SK-N-MC (cell line): ENCODE measurements at regions not wholly inside any gene's neighbourhood (a gene's known extent, or its start where the extent isn't known, plus 50 kb on each side); places are given as distances from the start of the nearest gene placed in this dataset.

Source experiments
- DNase-seq: peaks from one replicate; pipeline ENCODE4 v3.0.0-alpha.2; 2011; ENCODE audit warnings: low read depth, low spot score
- H3K27ac ChIP-seq: fragments of 200-600 bp; sonication (generic); 2 replicates; pipeline ENCODE4 v1.5.1; 2016; ENCODE audit warnings: mixed run types
- H3K36me3 ChIP-seq: fragments of 200-600 bp; sonication (generic); 2 replicates; pipeline ENCODE4 v1.6.1; 2017; ENCODE audit warnings: antibody characterized with exemption, low read length, mixed read lengths; ENCODE audit not compliant: insufficient read depth
- H3K4me3 ChIP-seq: fragments of 200-600 bp; sonication (generic); 2 replicates; pipeline ENCODE4 v1.5.1; 2016
- H3K9ac ChIP-seq: fragments of 200-600 bp; sonication (generic); 2 replicates; pipeline ENCODE4 v1.8.0; 2017; ENCODE audit warnings: mixed run types, mixed read lengths; ENCODE audit not compliant: insufficient read length
- H3K9me3 ChIP-seq: fragments of 200-600 bp; sonication (generic); 2 replicates; pipeline ENCODE4 v1.6.1; 2017; ENCODE audit warnings: low read depth, mild to moderate bottlenecking, antibody characterized with exemption, low read length, moderate library complexity, mixed read lengths
- EZH2 ChIP-seq: fragments of 200-600 bp; sonication (generic); IDR thresholded peaks from one replicate; pipeline ENCODE4 v1.6.1; 2017; ENCODE audit warnings: antibody characterized with exemption
- FOXP2 ChIP-seq: optimal IDR thresholded peaks from 2 replicates; pipeline ENCODE3; 2011; ENCODE audit warnings: mild to moderate bottlenecking, moderate library complexity; ENCODE audit not compliant: insufficient read depth; ENCODE audit errors: extremely low read length, control extremely low read depth
- POLR2AphosphoS5 ChIP-seq: IDR thresholded peaks from 2 replicates; pipeline ENCODE4 v1.6.1; 2012; ENCODE audit warnings: mild to moderate bottlenecking, low read depth, low read length, borderline replicate concordance

DNA sequence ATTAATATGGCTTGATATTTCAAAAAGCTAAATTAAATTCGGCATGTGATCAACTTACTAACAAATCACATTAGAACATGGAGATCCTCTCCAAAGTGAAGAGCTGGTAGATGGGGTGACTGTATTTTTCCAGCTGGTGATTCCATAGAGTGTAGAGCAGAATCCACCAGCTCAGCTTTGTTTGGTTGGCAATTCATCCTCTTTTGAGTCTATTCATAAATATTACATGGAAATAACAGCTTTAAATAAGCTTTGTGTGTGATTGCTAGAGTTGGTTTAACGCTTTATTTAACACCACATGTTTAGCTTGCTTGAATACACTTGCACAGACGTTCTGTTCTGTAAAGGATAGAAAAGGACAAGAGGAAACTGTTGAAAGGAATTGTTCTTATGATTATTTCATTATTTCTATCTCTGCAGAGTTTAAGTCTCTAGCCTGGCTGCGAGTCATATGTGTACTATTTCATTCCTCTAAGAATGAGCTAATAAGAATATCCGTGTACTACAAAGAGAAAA is 738.3 kb upstream of the KIRREL3 start:
- DNase-seq, result no peak

DNA sequence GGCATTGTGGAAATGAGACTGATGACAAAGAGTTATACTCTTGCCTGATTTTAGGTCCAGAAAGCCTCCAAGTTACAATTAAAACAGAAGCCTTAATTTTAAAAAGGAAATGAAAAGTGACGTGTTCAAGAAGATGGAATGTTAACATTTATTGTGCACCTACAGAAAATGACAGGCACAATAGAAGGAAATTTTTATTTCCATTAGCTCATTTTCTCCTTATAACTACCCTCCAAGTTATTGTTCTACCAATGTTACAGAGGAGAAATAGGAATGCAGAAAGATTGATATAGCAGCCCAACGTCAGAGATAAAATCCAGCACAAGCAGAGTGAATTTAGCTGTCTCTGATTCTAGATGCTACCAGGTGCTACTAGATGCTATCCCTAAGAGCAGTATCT is 736.9 kb upstream of the KIRREL3 start:
- no peak for DNase-seq
- TF ChIP-seq EZH2 (no peak), FOXP2 (no peak), POLR2AphosphoS5 (no peak)
- Histone ChIP-seq H3K36me3 (no peaks in the 10 kb centered on the region), H3K9me3 (no peaks in the 10 kb centered on the region), H3K9ac (no peak overlapping the region), H3K4me3 (no peak overlapping the region), H3K27ac (no peak overlapping the region)

More for the DNA sequence above, 738.3 kb upstream of the KIRREL3 start:
- Histone ChIP-seq H3K36me3 (no peaks in the 10 kb centered on the region), H3K27ac (no peak overlapping the region), H3K9ac (no peak overlapping the region), H3K9me3 (no peaks in the 10 kb centered on the region), H3K4me3 (no peak overlapping the region)
- TF ChIP-seq EZH2, result no peak
- no peak for TF ChIP-seq POLR2AphosphoS5
- no peak for TF ChIP-seq FOXP2

DNA sequence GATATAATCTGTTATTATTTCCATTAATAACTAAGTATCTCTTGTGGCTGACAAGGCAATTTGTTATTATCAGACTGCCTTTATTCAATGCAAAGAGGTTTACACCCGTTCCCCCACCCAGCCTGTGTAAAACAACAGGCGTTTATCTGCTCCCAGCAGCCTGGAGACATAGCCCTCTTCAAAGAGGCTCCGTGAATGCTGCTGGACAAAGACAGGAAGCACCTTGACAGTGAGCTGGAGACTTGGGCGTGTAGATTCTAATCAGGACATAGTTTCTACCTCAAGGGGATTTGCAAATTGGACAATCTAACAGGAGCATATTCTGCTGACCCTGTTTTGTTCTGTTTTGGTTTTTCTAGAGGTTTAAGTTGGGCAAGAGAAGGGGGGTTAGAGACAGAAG is 733.0 kb upstream of the KIRREL3 start:
- no peak overlapping the region for H3K9ac ChIP-seq
- H3K27ac ChIP-seq, result no peak overlapping the region
- no peak for DNase-seq
- no peak for TF ChIP-seq FOXP2
- no peak for TF ChIP-seq POLR2AphosphoS5
- no peak for TF ChIP-seq EZH2
- no peaks in the 10 kb centered on the region for H3K36me3 ChIP-seq
- no peak overlapping the region for H3K4me3 ChIP-seq
- no peaks in the 10 kb centered on the region for H3K9me3 ChIP-seq

- Histone ChIP-seq H3K27ac (no peak overlapping the region), H3K36me3 (no peaks in the 10 kb centered on the region), H3K9me3 (no peaks in the 10 kb centered on the region), H3K9ac (no peak overlapping the region), H3K4me3 (no peak overlapping the region)
- DNase-seq, result no peak
- no peak for TF ChIP-seq EZH2
- TF ChIP-seq FOXP2, result no peak
- TF ChIP-seq POLR2AphosphoS5, result no peak
These were observed 725.8 kb upstream of the KIRREL3 start for GRCh38 chr11:127726367-127726766.

- DNase-seq, result no peak
- no peak overlapping the region for H3K9ac ChIP-seq
- no peak overlapping the region for H3K4me3 ChIP-seq
- no peak overlapping the region for H3K27ac ChIP-seq
- TF ChIP-seq POLR2AphosphoS5, result no peak
- TF ChIP-seq EZH2, result no peak
- TF ChIP-seq FOXP2, result no peak
- H3K9me3 ChIP-seq, result no peaks in the 10 kb centered on the region
- no peaks in the 10 kb centered on the region for H3K36me3 ChIP-seq
These were observed 723.1 kb upstream of the KIRREL3 start for GRCh38 chr11:127723714-127724113.

- no peak overlapping the region for H3K9ac ChIP-seq
- H3K9me3 ChIP-seq, result no peaks in the 10 kb centered on the region
- no peak for DNase-seq
- H3K4me3 ChIP-seq, result no peak overlapping the region
- no peak overlapping the region for H3K27ac ChIP-seq
- no peak for TF ChIP-seq EZH2
- TF ChIP-seq POLR2AphosphoS5, result no peak
- no peak for TF ChIP-seq FOXP2
- H3K36me3 ChIP-seq, result no peaks in the 10 kb centered on the region
These were observed 712.7 kb upstream of the KIRREL3 start for GRCh38 chr11:127713226-127713625.

DNA sequence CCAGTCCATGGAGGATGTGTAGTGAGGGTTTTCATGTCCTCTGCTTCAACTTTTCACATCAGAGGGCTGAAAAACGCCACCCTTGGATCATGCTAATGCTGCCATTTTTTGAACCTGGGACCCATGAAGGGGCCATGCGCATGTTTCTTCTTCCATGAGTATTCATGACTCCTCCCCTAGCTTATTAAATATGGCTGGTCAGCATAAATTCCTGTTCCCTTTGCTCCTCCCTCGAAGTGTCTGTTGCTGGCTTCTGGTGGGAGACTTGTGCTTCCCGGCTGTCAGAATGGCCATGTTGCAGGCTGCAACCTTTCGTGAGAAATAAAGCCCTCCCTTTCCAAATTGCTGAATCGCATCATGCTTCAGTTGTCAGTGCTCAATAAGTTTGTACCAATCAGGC is 711.2 kb upstream of the KIRREL3 start:
- DNase-seq, result no peak
- Histone ChIP-seq H3K27ac (no peak overlapping the region), H3K9me3 (no peaks in the 10 kb centered on the region), H3K36me3 (no peaks in the 10 kb centered on the region), H3K9ac (no peak overlapping the region), H3K4me3 (no peak overlapping the region)
- TF ChIP-seq POLR2AphosphoS5, result no peak
- no peak for TF ChIP-seq FOXP2
- TF ChIP-seq EZH2, result no peak

- Histone ChIP-seq H3K4me3 (no peak overlapping the region), H3K36me3 (no peaks in the 10 kb centered on the region), H3K9ac (no peak overlapping the region), H3K9me3 (no peaks in the 10 kb centered on the region), H3K27ac (no peak overlapping the region)
- TF ChIP-seq POLR2AphosphoS5 (no peak), EZH2 (no peak), FOXP2 (no peak)
- DNase-seq, result no peak
These were observed 710.3 kb upstream of the KIRREL3 start for GRCh38 chr11:127710831-127711230.

DNA sequence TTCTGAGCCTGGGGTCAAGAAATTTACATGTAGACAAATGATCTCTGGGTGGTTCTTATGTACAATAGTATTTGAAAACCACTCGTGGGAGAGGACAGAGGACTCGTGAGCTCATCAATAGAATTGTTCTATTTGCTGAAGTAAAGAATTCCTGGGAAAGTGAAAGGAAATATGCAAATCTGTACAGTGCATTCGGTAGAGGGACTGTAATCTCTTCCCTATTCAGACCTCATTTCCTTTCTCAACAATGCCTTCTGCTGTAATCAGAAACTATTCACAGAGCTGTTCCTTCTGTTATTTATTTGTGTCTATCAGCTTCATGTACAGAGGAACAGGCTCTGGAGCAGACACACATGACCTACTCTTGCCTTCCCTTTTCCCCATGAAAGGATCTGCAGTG is 709.4 kb upstream of the KIRREL3 start:
- H3K4me3 ChIP-seq, result no peak overlapping the region
- no peak overlapping the region for H3K9ac ChIP-seq
- no peak for DNase-seq
- no peaks in the 10 kb centered on the region for H3K36me3 ChIP-seq
- H3K9me3 ChIP-seq, result no peaks in the 10 kb centered on the region
- no peak for TF ChIP-seq EZH2
- TF ChIP-seq POLR2AphosphoS5, result no peak
- no peak for TF ChIP-seq FOXP2
- H3K27ac ChIP-seq, result no peak overlapping the region
